Astrocyte of the cerebellum (primary cell): ENCODE measurements at regions not wholly inside any gene's neighbourhood (a gene's known extent, or its start where the extent isn't known, plus 50 kb on each side); places are given as distances from the start of the nearest gene placed in this dataset.

Experiments used
- DNase-seq: peaks from one replicate; pipeline ENCODE4 v3.0.0-alpha.2; 2011; ENCODE audit warnings: low read depth
- H3K4me3 ChIP-seq: 2 replicates; pipeline ENCODE4 v1.5.1; 2011; ENCODE audit warnings: mild to moderate bottlenecking, low read depth, low read length, moderate library complexity
- CTCF ChIP-seq: IDR thresholded peaks from 2 replicates; pipeline ENCODE4 v1.5.1; 2012; ENCODE audit warnings: low read length, low read depth, moderate library complexity, mild to moderate bottlenecking; ENCODE audit errors: missing control alignments
- in situ Hi-C: cut with HindIII; loops from 2 replicates; pipeline ENCODE4 v1.10.0; 2017; ENCODE audit warnings: low sequenced_read_pairs

DNA sequence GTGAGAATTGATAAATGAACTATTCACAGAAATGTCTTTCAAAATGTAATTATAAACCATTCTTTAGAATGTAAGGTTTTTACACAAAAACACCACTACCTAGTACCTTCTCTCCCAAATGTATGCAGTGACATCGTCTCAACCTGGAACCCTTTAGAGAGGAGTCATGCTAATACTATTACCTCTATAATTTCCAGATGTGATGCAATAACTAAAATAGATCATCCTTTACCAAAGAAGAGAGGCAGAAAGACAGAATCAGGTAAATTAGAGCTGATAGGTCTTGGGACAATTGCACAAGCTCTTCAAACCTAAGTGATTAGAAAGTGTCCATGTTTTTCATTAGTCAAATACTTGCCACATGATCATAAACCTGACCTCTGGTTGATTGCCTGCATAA lies 96.7 kb downstream of the HDGFL1 start:
- no peak for TF ChIP-seq CTCF
- no peak for DNase-seq
- in situ Hi-C loops: no loop called here
- no peak overlapping the region for H3K4me3 ChIP-seq

DNA sequence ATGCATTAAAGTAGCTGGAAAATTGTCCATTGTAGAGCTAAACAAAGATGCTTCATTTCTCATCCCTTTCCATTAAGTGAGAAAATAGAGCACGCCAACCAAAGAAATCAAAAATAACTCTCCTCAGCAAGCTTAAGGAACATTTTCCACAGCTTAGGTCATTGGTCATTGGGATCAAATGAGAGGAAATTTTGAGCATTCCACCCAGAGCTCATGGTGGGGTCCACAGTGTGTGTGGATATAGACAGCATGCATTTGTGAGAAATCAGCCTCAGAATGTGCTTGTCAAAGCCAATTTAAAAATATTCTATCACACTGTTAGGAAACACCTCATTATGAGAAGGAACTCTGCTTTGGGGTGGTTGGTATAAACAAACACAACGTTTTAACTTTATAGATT lies 97.2 kb downstream of the HDGFL1 start:
- no peak for TF ChIP-seq CTCF
- DNase-seq: no peak
- in situ Hi-C loops: no loop called here
- H3K4me3 ChIP-seq: no peak overlapping the region

- TF ChIP-seq CTCF: no peak
- no peak overlapping the region for H3K4me3 ChIP-seq
- in situ Hi-C loops: no loop called here
- no peak for DNase-seq
Measured at GRCh38 chr6:22667855-22668254, 98.5 kb downstream of the HDGFL1 start.

- no peak for TF ChIP-seq CTCF
- in situ Hi-C loops: no loop called here
- peak; percentile 35 for DNase-seq
- H3K4me3 ChIP-seq: no peak overlapping the region
Measured at GRCh38 chr6:22668307-22668706, 98.9 kb downstream of the HDGFL1 start.

DNA sequence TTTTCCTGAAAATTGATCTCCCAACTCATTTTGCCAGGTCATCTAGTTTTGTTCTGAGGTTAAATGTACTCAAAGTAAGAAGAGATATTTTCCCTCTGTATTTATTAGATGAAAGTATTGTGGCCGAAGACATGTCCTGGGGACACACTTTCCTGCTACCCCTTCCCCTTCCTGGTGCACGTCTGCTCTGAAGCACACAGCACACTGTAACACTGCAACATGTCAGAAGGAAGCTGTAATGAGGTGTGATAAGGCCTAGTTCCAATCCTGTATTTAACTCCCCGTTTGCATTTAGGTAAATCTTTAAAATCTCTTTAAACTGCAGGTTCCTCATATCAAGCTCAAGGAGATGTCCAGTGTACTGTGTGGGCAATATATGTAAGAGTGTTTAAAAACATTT lies 99.4 kb downstream of the HDGFL1 start:
- in situ Hi-C loops: no loop called here

DNA sequence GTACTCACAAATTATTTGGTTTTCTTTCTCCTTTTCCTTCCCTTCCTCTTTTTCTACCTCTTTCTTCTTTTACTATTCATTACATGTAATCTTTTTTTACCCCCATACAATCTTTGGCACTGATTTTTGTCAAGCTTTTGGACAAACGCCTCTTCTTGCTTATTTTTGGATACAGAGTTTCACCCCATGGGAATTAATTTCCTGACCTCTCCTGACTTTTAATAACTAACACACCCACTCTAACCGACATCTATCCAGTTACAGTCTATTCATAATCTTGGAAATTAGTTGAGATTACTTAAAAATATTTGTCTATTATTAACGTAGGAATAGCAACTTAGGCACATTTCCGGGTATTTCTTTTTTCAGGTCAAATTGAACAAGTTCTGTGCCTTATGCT lies 101.2 kb downstream of the HDGFL1 start:
- H3K4me3 ChIP-seq: no peak overlapping the region
- DNase-seq: no peak
- no peak for TF ChIP-seq CTCF
- in situ Hi-C loops: no loop called here

More for the DNA sequence above, 99.4 kb downstream of the HDGFL1 start:
- no peak for DNase-seq
- TF ChIP-seq CTCF: no peak
- H3K4me3 ChIP-seq: no peak overlapping the region

GRCh38 chr6:22673474-22673873 lies 104.1 kb downstream of the HDGFL1 start:
- H3K4me3 ChIP-seq: no peak overlapping the region
- no peak for TF ChIP-seq CTCF
- in situ Hi-C loops: no loop called here
- no peak for DNase-seq
